GM19351 (cell line): ENCODE measurements at regions not wholly inside any gene's neighbourhood (a gene's known extent, or its start where the extent isn't known, plus 50 kb on each side); places are given as distances from the start of the nearest gene placed in this dataset.

Source experiments
- ATAC-seq: cut with Tn5 transposase; IDR thresholded peaks from one replicate; pipeline ENCODE4 v1.9.1; 2021; ENCODE audit warnings: mild to moderate bottlenecking, moderate library complexity; ENCODE audit not compliant: unreplicated experiment

DNA sequence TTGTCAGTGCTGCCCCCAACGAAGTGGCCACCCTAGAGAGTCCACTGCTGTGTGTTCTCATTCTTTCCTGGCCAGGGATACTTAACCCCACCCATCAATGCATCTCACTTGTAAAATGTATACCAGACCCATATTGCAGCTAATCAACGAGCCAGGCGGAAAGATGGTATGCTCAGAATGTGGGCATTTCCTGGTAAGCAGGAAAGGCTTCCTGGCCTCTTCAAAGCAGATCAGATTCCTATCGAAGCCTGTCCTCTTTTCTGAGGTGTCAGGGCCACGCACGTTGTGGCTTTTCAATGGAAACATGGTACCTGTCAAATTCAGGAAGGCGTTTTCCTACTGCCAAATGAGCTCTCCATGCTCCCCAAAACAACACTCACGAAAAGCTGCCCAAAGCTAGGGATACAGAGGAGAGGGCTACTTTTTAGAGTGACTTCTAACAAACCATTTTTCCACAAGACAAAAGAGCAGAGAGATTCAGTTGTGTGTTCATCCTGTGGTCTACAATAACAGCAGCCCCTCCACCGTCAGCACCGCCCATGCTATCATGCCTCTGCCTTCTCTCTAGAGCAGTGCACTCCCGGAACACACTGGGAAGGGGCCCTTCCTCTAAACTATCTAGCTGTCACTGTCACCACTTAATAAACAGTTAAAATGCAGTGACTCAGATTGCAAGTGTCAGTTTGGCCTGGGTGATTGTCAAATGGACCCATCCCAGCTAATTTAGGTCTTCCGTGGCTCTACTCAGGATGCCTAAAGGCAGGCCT is 535.1 kb downstream of the RNF144A start:
- no peak for ATAC-seq

DNA sequence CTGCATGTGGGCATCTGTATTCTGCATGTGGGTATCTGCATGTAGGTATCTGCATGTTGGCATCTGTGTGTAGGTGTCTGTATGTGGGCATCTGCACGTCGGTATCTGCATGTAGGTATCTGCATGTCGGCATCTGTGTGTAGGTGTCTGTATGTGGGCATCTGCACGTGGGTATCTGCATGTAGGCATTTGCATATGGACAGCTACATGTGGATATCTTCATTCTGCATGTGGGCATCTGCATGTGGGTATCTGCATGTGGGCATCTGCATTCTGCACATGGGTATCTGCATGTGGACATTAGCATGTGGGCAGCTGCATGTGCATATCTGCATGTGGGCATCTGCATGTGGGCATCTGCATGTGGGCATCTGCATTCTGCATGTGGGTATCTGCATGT is 537.4 kb downstream of the RNF144A start:
- no peak for ATAC-seq

GRCh38 chr2:7456762-7457161 is 539.5 kb downstream of the RNF144A start:
- ATAC-seq = no peak

DNA sequence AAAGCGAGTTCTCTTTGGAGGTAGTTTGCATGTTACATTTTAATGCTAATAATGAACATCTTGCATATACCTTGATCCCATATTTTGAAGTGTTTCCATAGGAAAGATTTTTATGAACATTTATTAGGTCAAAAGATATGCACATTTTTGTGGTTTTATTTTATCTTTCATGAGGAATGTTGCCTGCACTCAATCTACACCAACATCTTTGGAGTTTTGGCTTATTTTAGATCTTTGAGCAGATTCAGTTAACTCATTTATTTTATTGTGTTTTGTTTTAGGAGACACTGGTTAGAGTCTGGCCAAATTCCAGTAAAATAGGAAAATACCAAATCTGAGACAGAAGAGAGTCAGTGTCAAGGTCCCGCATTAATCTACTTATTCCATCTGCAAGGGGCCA is 540.9 kb downstream of the RNF144A start:
- no peak for ATAC-seq

DNA sequence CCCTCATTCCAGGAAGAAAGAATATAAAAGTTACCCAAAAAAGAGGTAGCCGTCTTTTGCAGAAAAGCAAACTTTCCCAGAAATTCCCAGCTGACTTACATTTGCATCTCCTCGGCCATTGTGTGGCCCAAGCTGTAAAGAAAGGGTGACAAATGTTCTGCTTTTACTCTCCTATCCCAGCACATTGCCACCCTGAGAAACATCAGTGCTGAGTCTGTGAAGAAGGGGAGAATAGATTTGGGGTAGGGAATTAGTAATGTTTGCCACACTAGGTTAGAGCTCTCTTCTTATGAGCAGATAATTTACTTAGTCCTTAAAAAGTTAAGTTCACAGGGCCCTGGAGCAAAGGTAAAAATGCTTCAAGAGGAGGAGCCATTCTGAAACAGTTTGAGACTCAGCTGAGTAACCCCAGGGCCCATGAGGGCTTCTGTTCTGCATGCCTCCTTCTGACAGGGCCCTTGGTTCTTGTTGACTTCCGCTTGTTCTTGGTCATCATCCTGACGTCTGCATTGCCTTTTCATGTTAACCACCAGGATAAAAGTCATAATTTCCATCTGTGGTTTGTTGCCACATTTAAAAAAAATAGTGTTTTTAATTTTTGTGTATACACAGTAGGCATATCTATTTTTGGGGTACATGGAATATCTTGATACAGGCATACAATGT is 550.7 kb downstream of the RNF144A start:
- no peak for ATAC-seq

- no peak for ATAC-seq
Observed at GRCh38 chr2:7468448-7468828, 551.2 kb downstream of the RNF144A start.

DNA sequence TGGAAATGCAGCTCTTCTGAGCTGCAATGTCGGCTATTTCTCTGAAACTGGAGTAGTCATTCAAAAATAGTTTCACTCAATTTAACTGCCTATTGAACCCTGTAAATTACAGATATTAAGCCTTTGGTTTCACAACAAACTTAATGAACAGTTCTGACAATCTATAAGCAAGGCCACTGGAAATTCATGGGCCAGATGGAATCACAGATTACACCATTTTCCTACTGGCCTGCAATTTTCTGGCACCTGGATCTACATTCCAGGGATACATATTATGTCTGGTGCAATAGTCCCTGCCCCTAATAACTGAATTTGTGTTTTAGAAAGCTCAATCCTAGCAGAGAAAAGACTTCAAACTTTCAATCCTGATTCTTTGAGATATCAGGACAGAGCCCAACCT is 551.7 kb downstream of the RNF144A start:
- no peak for ATAC-seq

DNA sequence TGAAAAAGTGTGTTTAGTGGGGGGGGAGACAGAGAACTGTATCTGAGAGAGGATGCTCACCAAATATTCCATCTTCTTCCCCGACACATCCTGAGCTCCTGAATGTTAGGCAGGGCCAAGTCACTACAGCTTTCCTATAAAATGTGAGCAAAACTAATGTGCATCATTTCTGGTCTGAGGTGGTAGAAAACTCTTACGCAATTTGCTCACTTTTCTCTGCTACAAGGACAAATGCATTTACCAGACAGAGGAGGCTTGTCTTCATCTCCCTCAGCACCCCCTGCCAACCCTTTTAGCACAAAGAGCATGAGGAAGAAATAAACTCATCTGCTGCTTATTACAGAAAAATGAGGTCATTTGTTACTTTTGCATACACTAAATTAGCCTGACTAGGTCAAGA is 554.0 kb downstream of the RNF144A start:
- ATAC-seq = no peak

DNA sequence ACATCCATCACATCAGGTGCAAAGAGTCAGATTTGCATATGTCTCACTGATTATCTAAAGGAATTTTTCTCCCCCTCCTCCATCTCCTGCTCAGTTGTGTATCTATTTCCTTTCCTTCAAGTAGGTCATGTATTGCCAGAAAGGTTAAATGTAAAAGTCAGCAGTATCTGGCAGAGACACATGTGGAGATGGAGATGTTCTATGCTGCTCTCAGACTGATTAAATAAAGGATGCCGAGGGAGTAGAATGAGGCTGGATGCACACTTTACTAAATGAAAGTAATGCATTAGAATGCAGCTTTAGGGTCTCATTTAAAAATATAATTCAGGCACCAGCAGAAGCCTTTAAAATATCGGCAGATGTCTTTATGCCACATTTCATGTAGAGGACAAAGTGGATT is 555.3 kb downstream of the RNF144A start:
- no peak for ATAC-seq

GRCh38 chr2:7473135-7473771 is 556.0 kb downstream of the RNF144A start:
- no peak for ATAC-seq

DNA sequence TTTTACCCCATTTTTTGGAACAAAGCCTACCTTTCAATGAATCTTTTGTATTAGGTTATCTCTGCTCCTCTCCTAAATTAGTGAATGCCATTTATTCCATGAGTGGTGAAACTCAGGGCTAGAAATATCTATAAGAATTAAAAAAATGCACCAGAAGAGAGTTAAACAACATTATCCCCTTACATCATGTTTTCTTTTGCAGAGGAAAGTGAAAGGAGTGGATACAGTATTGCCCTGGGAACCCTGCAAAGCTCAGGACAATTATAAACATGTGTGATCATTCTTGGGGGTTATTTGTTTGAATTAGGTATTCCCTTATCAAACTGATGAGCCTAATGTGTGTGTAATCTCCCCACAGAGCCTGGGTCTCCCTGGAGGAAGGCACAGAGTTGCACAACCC is 559.2 kb downstream of the RNF144A start:
- no peak for ATAC-seq

DNA sequence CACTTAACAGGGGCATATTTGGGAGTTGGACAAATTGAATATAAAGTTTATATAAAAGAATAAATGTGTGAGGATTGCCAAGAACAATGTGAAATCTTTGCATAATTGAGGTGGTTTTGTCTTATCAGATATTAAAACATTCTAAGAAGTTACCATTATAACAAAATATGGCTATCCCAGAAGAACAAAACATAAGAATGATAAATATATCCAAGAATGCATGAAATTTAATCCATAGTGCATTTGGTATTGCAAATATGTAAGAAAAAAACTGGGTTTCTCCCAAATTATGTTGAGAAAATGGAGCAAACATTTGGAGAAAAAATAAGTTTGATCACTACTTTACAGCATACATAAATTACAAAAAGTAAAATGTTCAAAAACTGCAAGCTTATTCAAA is 562.4 kb downstream of the RNF144A start:
- no peak for ATAC-seq

- ATAC-seq = no peak
Observed at GRCh38 chr2:7480431-7480830, 563.2 kb downstream of the RNF144A start.

- ATAC-seq = no peak
Observed at GRCh38 chr2:7490672-7491071, 573.5 kb downstream of the RNF144A start.

- no peak for ATAC-seq
Observed at GRCh38 chr2:7492719-7493118, 575.5 kb downstream of the RNF144A start.

DNA sequence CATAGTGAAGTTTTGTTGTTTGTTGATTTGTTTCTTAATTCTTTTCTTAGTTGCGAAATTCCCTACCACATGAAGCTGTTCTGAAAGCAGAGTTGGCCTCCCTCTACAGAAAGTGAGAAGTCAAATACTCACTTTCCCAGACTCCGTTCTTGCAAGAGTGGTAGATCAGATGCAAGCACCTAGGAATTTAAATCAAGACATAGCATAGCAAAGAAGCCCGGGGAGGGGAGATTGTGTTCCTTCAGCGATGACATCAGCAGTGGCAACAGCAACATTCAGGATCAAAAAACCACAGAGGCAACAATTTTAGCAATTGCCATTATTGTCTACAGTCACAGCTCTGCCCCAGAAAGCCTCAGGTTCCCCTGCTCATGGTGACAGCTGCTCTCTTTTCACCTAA is 580.0 kb downstream of the RNF144A start:
- no peak for ATAC-seq

GRCh38 chr2:7499018-7499417 is 581.8 kb downstream of the RNF144A start:
- ATAC-seq = no peak

DNA sequence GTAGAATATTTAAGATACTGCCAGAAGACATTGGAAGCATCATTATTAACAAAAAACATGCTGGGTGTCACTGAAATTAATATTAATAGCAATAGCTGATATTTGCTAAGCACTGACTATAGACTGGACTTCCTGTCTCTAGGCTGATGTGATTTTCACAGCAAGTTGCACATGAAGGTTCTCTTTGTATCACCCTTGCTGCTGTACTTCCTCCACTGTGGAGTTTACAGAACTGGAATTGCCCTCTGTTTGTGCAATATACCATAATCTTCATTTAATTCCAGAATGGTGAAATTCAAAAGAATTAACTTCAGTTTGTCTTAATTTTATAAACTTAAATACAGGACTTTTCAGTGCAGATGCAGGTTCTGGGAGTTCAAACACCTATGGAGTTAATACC is 585.1 kb downstream of the RNF144A start:
- ATAC-seq = no peak

- ATAC-seq = no peak
Observed at GRCh38 chr2:7508296-7508943, 591.2 kb downstream of the RNF144A start.

DNA sequence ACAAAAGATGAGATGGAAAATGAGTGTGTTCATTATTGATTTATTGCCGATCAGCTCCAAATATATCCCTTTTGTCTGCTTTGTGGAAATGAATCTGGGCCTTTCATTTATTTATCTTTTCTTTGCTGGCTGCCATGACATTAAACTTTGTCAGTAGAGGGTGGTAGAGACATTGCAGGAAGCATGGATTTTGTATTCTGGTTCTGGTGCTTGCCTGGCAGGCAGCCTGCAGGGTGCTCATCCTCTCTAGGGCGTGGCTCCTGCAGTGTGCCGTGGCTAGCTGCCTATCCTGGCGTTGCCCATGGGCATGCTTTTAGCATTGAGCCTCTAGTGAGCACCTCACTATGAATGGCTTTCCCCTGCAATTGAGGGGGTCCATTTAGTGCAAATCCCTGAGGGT is 593.1 kb downstream of the RNF144A start:
- ATAC-seq = no peak

GRCh38 chr2:7513834-7514233 is 596.6 kb downstream of the RNF144A start:
- no peak for ATAC-seq

DNA sequence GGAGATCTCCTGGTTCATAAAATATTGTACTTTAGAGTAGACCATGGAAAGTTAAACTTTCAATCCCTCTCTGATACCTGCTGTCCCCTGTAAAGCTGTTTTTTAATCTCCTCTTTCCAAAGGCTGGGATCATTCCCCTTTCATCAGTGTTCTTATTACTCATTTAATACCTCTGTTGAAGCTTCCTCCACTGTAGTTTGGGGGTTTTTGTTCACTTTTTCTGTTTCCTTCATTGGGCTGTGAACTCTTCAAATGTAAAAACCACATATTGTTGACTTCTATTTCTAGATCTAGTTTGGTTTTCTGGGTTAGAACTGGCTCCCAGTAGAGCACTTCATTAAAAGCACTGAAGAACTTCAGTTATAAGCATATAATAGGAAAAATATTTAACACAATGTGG is 598.1 kb downstream of the RNF144A start:
- peak; percentile 67 for ATAC-seq
